GM18870 (cell line): ENCODE measurements at regions not wholly inside any gene's neighbourhood (a gene's known extent, or its start where the extent isn't known, plus 50 kb on each side); places are given as distances from the start of the nearest gene placed in this dataset.
A peak's percentile ranks its signal among the peaks of the same experiment; 100 is the strongest.
"Not testable (repeated sequence)": the region's sequence is repeated elsewhere in the genome, so short reads cannot be mapped to it uniquely, and the experiment has no call there.

Experiments used
- ATAC-seq: cut with Tn5 transposase; IDR thresholded peaks from one replicate; pipeline ENCODE4 v1.9.1; 2021; ENCODE audit warnings: moderate library complexity; ENCODE audit not compliant: unreplicated experiment

DNA sequence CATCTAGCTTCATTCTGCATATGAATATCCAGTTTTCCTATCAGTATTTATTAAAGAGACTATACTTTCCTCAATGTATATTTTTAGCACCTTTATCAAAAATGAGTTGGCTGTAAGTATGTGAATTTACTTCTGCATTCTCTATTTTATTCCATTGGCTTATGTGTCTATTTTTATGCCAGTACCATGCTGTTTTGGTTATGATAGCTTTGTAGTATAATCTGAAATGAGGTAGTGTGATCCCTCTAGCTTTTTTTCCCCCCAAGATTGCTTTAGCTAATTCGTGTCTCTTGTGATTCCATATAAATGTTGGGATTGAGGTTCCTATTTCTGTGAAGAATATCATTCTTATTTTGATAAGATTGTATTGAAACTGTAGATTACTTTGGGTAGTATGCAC, 469.1 kb upstream of the MAP3K7 start:
- ATAC-seq: no peak

DNA sequence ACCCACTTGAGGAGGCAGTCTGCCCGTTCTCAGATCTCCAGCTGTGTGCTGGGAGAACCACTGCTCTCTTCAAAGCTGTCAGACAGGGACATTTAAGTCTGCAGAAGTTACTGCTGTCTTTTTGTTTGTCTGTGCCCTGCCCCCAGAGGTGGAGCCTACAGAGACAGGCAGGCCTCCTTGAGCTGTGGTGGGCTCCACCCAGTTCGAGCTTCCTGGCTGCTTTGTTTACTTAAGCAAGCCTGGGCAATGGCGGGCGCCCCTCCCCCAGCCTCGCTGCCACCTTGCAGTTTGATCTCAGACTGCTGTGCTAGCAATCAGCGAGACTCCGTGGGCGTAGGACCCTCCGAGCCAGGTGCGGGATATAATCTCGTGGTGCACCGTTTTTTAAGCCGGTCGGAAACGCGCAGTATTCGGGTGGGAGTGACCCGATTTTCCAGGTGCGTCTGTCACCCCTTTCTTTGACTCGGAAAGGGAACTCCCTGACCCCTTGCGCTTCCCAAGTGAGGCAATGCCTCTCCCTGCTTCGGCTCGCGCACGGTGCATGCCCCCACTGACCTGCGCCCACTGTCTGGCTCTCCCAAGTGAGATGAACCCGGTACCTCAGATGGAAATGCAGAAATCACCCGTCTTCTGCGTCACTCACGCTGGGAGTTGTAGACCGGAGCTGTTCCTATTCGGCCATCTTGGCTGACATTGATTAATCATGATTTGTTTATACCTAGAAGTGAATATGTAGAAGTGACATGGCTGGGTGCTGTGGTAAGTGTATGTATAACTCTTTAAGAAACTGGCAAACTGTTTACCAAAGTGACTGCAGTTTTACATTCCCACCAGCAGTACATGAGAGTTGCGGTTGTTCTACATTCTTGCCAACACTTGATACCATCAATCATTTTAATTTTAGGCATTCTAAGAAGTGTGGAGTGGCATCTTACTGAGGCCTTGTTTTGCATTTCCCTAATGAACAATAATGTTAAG, 465.9 kb upstream of the MAP3K7 start:
- not testable (repeated sequence) for ATAC-seq

DNA sequence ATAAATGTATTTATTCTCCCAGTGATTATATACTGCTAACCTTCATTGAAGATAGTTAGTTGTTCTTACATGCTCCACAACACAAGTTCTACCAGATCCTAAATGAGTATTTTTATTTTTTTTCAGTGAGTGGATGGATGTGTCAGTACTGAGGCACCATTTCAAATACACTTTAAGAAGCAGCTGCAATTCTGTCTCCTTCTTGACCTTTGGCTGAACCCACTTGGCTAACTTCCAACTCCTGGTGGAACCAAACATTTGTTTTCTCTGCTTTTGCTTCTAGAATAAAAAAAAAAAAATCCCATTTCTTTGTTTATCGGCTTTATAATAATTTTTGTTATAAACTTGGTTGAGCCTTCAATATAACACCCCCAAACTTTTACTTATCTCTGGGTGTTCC, 458.3 kb upstream of the MAP3K7 start:
- ATAC-seq: no peak

GRCh38 chr6:91043751-91044150, 456.9 kb upstream of the MAP3K7 start:
- no peak for ATAC-seq

GRCh38 chr6:91042656-91043055, 455.8 kb upstream of the MAP3K7 start:
- ATAC-seq: no peak

DNA sequence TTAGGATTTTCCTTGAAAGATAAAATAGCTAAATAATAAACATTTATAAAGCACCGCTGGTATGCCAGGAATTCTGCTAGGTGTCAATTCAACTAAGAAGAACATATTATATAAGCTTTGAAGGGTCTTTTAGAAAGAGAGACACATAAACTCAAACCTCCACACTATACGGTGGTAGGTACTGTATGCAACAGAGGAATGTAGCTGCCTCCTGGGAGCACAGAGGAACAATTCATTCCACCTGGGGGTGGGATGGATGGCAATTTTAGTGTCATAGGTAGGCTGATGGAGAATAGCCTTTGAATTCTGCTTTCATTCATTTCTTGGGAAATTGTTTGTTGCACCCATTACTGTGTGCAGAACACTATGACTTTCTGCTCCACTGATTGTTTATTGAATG, 447.1 kb upstream of the MAP3K7 start:
- ATAC-seq: no peak

GRCh38 chr6:91031581-91031980, 444.7 kb upstream of the MAP3K7 start:
- ATAC-seq: no peak

- no peak for ATAC-seq
These were observed 442.3 kb upstream of the MAP3K7 start for GRCh38 chr6:91029211-91029610.

DNA sequence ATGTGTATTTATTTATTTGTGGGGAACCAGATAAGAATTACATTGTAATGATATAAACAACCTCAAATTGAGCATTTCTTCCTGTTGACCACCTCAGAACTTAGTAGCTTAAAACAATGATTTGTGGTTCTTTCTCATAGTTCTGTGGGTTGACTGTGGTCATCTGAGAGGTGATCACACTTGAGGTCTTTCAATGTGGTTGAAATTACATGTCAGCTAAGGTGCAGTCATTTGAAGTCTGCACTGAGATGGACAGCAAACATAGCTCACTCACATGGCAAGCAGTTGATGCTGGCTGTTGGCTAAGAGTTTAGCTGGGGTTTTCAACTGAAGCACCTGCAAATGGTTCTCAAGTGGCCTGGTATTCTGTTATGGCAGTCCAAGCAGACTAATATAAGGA, 436.7 kb upstream of the MAP3K7 start:
- ATAC-seq: no peak

DNA sequence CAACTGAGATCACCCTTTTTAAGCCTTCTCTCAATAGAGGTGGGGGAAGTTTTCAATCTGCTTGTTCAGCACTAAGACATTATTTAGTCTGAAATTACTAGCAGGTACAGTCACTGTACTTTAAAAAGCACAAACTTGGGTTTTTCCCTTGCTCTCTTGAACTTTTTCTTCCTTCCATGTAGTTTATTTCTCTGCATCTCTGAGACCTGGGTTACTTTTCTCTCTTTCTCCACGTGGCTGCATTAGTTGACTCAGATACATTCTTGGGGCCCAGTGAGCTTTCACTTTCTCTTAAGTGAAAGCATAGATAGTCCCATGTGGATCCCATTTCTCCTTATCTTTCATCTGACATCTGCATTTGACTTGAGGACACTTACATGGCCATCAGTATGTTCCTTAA, 433.9 kb upstream of the MAP3K7 start:
- peak; percentile 82 for ATAC-seq

DNA sequence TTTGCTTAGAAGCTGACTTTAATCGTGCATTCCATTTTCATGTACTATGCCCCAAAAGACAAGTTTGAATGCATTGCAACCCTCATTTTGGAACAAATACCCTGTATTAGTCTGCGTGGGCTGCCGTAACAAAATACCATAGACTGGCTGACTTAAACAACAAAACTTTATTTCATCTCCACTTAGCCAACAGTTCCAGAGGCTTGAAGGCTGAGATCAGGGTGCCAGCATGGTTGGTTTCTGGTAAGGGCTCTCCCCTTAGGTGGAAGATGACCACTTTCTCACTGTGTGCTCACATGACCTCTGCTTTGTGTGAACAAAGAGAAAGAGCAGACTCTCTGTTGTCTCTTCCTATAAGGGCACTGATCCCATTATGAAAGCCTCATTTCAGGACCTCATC, 431.7 kb upstream of the MAP3K7 start:
- ATAC-seq: no peak

DNA sequence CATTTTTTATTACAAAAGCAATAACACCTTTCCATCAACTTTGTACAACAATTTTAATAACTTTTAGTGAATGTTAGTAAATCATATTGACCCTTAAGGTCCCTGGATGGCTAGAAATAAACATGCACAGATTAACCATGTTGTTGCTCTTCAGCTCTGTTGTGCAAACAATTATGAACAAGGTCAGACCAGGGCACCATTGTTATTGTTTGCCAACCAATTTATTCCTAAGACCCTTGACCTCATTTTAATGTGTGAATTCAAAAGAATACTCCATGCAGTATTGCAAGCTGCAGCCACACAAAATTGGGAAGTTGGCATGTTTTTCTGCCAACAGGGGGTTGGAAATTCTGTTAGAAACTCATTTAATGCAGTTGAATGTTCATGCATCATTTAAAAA, 426.6 kb upstream of the MAP3K7 start:
- ATAC-seq: no peak

- no peak for ATAC-seq
These were observed 410.2 kb upstream of the MAP3K7 start for GRCh38 chr6:90997076-90997475.

GRCh38 chr6:90993770-90994169, 406.9 kb upstream of the MAP3K7 start:
- ATAC-seq: no peak

- ATAC-seq: no peak
These were observed 402.9 kb upstream of the MAP3K7 start for GRCh38 chr6:90989763-90990162.

GRCh38 chr6:90984066-90984465, 397.2 kb upstream of the MAP3K7 start:
- ATAC-seq: no peak

DNA sequence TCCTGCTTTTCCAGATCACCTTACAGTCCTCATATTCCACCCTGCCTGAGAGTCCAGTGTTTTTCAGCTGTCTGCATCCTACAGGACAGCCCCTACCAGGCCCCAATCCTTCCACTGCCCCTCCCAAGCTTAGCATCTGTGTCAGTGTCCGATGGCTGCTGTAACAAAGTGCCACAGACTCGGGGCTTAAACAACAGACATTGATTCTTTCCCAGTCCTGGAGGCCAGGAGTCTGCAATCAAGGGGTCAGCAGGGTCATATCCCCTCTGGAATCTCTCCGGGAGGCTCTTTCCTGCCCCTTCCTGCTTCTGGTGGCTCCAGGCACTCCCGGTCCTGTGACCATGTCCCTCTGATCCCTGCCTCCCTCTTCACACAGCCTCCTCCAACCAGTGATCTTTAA, 396.6 kb upstream of the MAP3K7 start:
- no peak for ATAC-seq

- ATAC-seq: no peak
These were observed 395.7 kb upstream of the MAP3K7 start for GRCh38 chr6:90982581-90982980.

DNA sequence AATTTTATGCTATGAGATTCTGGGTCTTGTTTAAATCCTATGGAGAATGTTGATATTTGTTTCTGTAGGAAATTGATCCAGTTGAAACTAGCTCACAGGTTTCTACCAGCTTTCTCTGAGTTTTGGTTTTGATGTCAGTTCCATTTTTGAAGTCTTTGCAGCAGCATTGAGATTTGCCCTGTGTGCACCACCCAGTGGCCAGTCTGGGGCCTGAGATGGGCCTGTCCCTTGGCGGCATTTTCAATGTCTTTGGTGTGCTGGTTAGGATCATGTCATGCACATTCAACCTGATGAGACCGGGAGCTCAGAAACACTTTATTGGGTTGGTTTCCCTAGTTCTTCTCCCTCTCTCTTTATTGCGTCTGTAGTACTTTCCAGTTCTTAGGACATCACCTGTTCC, 395.2 kb upstream of the MAP3K7 start:
- ATAC-seq: no peak

DNA sequence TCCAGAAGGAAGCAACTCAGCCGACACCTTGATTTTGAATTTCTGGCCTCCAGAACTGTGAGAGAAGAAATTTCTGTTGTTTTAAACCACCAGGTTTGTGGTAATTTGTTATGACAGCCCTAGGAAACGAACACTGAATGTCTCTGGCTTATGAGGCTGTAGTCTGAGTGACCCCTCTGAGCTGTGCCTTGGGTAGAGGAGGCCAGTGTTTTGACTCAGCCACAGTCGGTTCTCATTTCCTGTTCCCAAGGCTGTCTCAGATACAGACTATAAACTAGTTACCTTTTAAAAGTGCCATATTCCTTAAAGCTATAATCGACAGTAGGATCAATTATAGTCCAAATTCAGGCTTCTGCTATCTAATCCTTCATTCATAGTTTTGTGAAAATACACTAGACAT, 391.2 kb upstream of the MAP3K7 start:
- peak; percentile 65 for ATAC-seq

GRCh38 chr6:90977513-90977912, 390.6 kb upstream of the MAP3K7 start:
- ATAC-seq: no peak

- ATAC-seq: no peak
These were observed 389.5 kb upstream of the MAP3K7 start for GRCh38 chr6:90976341-90976740.

- ATAC-seq: no peak
These were observed 388.9 kb upstream of the MAP3K7 start for GRCh38 chr6:90975741-90976140.
